HUES48 (cell line): ENCODE measurements at regions not wholly inside any gene's neighbourhood (a gene's known extent, or its start where the extent isn't known, plus 50 kb on each side); places are given as distances from the start of the nearest gene placed in this dataset.
"Not testable (repeated sequence)": the region's sequence is repeated elsewhere in the genome, so short reads cannot be mapped to it uniquely, and the experiment has no call there.

Experiments used
- H3K27ac ChIP-seq: one replicate; pipeline ENCODE4 v1.7.0; 2013; ENCODE audit warnings: low read depth, low read length, inconsistent platforms
- H3K27me3 ChIP-seq: 2 replicates; pipeline ENCODE4 v1.6.1; 2013; ENCODE audit warnings: mild to moderate bottlenecking, low read length; ENCODE audit not compliant: control insufficient read depth, insufficient read depth
- H3K36me3 ChIP-seq: 2 replicates; pipeline ENCODE4 v1.6.1; 2013; ENCODE audit warnings: low read length; ENCODE audit not compliant: control insufficient read depth, insufficient read depth
- H3K4me1 ChIP-seq: 2 replicates; pipeline ENCODE4 v1.6.1; 2013; ENCODE audit warnings: mild to moderate bottlenecking, low read length; ENCODE audit not compliant: control insufficient read depth, insufficient read depth
- H3K4me3 ChIP-seq: 2 replicates; pipeline ENCODE4 v1.5.1; 2013; ENCODE audit warnings: mild to moderate bottlenecking, low read depth, low read length
- H3K9ac ChIP-seq: 2 replicates; pipeline ENCODE4 v1.6.1; 2013; ENCODE audit warnings: mild to moderate bottlenecking, low read depth, low read length, moderate library complexity
- H3K9me3 ChIP-seq: 2 replicates; pipeline ENCODE4 v1.6.1; 2013; ENCODE audit warnings: low read length; ENCODE audit not compliant: control insufficient read depth, insufficient read depth

GRCh38 chr1:8121261-8122159 is 95.4 kb upstream of the ERRFI1 start:
- no peak overlapping the region for H3K9ac ChIP-seq
- H3K4me3 ChIP-seq = no peak overlapping the region
- H3K36me3 ChIP-seq = no peaks in the 10 kb centered on the region
- no peaks in the 10 kb centered on the region for H3K27me3 ChIP-seq
- H3K27ac ChIP-seq = peak overlapping the region; percentile 86
- peaks cover 12% of the 10 kb centered on the region for H3K4me1 ChIP-seq
- H3K9me3 ChIP-seq = no peaks in the 10 kb centered on the region

GRCh38 chr1:8120693-8121260 is 94.7 kb upstream of the ERRFI1 start:
- Histone ChIP-seq H3K9me3 (no peaks in the 10 kb centered on the region), H3K27ac (peak overlapping the region; percentile 86), H3K4me3 (no peak overlapping the region), H3K27me3 (no peaks in the 10 kb centered on the region), H3K4me1 (peaks cover 12% of the 10 kb centered on the region), H3K36me3 (no peaks in the 10 kb centered on the region), H3K9ac (no peak overlapping the region)

GRCh38 chr1:8118736-8119135 is 92.6 kb upstream of the ERRFI1 start:
- Histone ChIP-seq H3K4me1 (peaks cover 12% of the 10 kb centered on the region), H3K27ac (peak overlapping the region; percentile 59)
- not testable (repeated sequence) for H3K36me3 ChIP-seq, H3K27me3 ChIP-seq, H3K9ac ChIP-seq, H3K9me3 ChIP-seq, H3K4me3 ChIP-seq

GRCh38 chr1:8118031-8118451 is 91.9 kb upstream of the ERRFI1 start:
- H3K27me3 ChIP-seq = no peaks in the 10 kb centered on the region
- H3K4me1 ChIP-seq = peaks cover 12% of the 10 kb centered on the region
- H3K9ac ChIP-seq = no peak overlapping the region
- no peaks in the 10 kb centered on the region for H3K9me3 ChIP-seq
- no peaks in the 10 kb centered on the region for H3K36me3 ChIP-seq
- no peak overlapping the region for H3K4me3 ChIP-seq
- H3K27ac ChIP-seq = peak overlapping the region; percentile 59

- no peaks in the 10 kb centered on the region for H3K27me3 ChIP-seq
- no peak overlapping the region for H3K27ac ChIP-seq
- H3K4me1 ChIP-seq = peaks cover 12% of the 10 kb centered on the region
- no peaks in the 10 kb centered on the region for H3K36me3 ChIP-seq
- no peak overlapping the region for H3K9ac ChIP-seq
- no peaks in the 10 kb centered on the region for H3K9me3 ChIP-seq
- H3K4me3 ChIP-seq = no peak overlapping the region
These were observed 90.8 kb upstream of the ERRFI1 start for GRCh38 chr1:8116894-8117264.

- H3K4me1 ChIP-seq = peaks cover 3% of the 10 kb centered on the region
- no peak overlapping the region for H3K9ac ChIP-seq
- H3K9me3 ChIP-seq = no peaks in the 10 kb centered on the region
- H3K36me3 ChIP-seq = no peaks in the 10 kb centered on the region
- no peak overlapping the region for H3K27ac ChIP-seq
- no peaks in the 10 kb centered on the region for H3K27me3 ChIP-seq
- H3K4me3 ChIP-seq = no peak overlapping the region
These were observed 89.7 kb upstream of the ERRFI1 start for GRCh38 chr1:8115769-8116167.

GRCh38 chr1:8115031-8115768 is 89.1 kb upstream of the ERRFI1 start:
- Histone ChIP-seq H3K4me3 (no peak overlapping the region), H3K36me3 (no peaks in the 10 kb centered on the region), H3K9me3 (no peaks in the 10 kb centered on the region), H3K4me1 (no peaks in the 10 kb centered on the region), H3K27ac (no peak overlapping the region), H3K9ac (no peak overlapping the region), H3K27me3 (no peaks in the 10 kb centered on the region)

GRCh38 chr1:8113262-8114220 is 87.4 kb upstream of the ERRFI1 start:
- no peaks in the 10 kb centered on the region for H3K4me1 ChIP-seq
- no peaks in the 10 kb centered on the region for H3K36me3 ChIP-seq
- no peak overlapping the region for H3K4me3 ChIP-seq
- H3K9ac ChIP-seq = no peak overlapping the region
- H3K27me3 ChIP-seq = no peaks in the 10 kb centered on the region
- H3K27ac ChIP-seq = no peak overlapping the region
- H3K9me3 ChIP-seq = no peaks in the 10 kb centered on the region

- H3K36me3 ChIP-seq = no peaks in the 10 kb centered on the region
- H3K27me3 ChIP-seq = no peaks in the 10 kb centered on the region
- no peaks in the 10 kb centered on the region for H3K4me1 ChIP-seq
- no peaks in the 10 kb centered on the region for H3K9me3 ChIP-seq
- H3K4me3 ChIP-seq = no peak overlapping the region
- H3K27ac ChIP-seq = no peak overlapping the region
- no peak overlapping the region for H3K9ac ChIP-seq
These were observed 86.6 kb upstream of the ERRFI1 start for GRCh38 chr1:8112611-8113261.

- H3K36me3 ChIP-seq = no peaks in the 10 kb centered on the region
- no peaks in the 10 kb centered on the region for H3K9me3 ChIP-seq
- H3K4me3 ChIP-seq = no peak overlapping the region
- no peaks in the 10 kb centered on the region for H3K27me3 ChIP-seq
- no peaks in the 10 kb centered on the region for H3K4me1 ChIP-seq
- no peak overlapping the region for H3K27ac ChIP-seq
- no peak overlapping the region for H3K9ac ChIP-seq
These were observed 85.5 kb upstream of the ERRFI1 start for GRCh38 chr1:8111560-8111959.
